ENCODE measurements at regions not wholly inside any gene's neighbourhood (a gene's known extent, or its start where the extent isn't known, plus 50 kb on each side); places are given as distances from the start of the nearest gene placed in this dataset.
"Not testable (repeated sequence)": the region's sequence is repeated elsewhere in the genome, so short reads cannot be mapped to it uniquely, and the experiment has no call there.

DNA sequence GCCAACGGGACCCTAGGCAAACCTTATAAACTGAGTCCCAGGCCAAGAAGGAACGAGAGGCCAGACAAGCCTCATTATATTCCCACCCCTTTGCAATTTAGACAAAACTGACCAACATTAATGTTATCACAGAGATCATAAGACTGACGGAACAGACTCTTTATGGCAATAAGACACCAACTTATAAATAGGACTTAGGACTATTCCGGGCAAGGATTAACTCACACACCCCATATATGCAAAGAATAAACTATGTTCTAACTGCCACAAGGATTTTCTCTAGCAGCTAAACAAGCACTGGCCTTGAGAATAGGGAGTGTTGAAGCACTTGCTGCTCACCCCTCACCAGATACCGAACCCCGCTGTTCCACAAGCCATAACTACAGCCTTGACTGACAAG, 91.1 kb upstream of the FCGR1A start:
- ATAC-seq (ENCODE audit: poor library complexity); DNase-seq; intact Hi-C loops (cut with DNase I): not testable (repeated sequence)

DNA sequence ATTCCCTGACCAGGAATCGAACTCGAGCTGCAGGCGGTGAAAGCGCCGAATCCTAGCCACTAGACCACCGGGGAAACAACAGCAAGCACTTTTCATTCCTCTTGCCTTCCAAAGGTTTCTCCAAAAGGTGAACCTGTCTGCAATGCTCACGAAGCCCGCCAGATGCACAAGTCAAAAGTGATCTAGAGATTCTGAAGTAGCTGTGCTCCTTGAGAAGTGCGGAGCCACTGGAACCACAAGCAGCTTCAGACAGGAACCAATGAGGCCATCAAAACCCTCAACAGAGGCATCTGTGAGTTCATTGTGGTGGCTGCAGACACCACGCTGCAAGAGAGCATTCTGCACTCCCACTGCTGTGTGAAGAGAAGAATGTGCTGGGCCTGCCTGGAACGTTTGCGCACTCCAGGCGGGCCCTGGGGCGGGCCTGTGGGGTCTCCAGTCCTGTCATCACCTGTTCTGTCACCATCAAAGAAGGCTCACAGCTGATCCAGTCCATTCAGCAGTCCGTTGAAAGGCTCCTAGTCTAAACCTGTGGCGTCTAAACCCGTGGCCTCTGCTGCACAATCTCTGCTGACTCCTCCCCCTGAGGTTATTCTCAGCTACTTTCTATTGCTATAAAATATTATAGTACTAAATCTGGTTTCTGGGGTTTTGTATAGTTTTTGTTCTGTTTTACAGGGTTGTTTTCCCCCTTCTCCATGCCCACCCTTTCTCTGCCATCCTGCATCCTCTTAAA, 89.5 kb upstream of the FCGR1A start:
- intact Hi-C loops (cut with DNase I); ATAC-seq (ENCODE audit: poor library complexity); DNase-seq: not testable (repeated sequence)

DNA sequence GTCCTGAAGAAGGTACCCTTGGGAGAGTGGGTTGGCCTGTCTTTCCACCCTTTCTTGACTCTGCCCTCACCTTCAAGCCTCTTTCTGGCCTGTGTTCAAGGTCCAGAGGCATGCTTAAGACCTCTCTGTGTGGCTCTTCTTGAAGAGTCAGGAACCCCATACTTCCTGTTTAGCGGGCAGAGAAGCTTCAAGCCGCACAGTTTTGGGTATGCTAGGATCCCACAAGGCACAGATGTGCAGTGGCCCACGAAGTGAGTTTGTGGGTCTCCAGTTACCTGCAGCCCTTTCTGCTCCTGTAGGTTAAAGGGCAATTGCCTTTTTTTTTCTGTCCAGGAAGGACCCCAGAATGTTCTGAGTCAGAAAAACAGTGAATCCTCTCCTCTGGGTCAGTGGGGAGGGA, 87.4 kb upstream of the FCGR1A start:
- ATAC-seq (ENCODE audit: poor library complexity); DNase-seq; intact Hi-C loops (cut with DNase I): not testable (repeated sequence)

DNA sequence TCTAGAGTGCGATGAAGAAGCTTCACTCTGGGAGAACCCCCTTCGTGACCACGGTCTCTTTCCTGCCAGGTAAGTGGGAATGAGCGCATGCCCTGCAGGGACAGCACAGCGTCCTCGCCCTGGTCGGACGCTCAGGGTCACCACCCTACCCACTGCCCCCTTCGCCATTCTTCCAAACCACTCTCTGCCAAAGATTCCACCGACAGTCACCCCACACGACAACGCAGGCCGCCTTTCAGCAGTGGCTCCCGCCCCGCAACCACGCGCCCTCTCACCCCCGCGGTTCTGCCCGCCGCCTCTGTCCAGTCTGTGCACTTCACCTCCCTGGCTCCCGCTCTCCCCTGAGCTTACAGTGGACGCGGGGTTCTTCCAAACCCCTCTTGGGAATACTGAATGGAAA, 82.3 kb upstream of the FCGR1A start:
- DNase-seq; intact Hi-C loops (cut with DNase I): not testable (repeated sequence)

DNA sequence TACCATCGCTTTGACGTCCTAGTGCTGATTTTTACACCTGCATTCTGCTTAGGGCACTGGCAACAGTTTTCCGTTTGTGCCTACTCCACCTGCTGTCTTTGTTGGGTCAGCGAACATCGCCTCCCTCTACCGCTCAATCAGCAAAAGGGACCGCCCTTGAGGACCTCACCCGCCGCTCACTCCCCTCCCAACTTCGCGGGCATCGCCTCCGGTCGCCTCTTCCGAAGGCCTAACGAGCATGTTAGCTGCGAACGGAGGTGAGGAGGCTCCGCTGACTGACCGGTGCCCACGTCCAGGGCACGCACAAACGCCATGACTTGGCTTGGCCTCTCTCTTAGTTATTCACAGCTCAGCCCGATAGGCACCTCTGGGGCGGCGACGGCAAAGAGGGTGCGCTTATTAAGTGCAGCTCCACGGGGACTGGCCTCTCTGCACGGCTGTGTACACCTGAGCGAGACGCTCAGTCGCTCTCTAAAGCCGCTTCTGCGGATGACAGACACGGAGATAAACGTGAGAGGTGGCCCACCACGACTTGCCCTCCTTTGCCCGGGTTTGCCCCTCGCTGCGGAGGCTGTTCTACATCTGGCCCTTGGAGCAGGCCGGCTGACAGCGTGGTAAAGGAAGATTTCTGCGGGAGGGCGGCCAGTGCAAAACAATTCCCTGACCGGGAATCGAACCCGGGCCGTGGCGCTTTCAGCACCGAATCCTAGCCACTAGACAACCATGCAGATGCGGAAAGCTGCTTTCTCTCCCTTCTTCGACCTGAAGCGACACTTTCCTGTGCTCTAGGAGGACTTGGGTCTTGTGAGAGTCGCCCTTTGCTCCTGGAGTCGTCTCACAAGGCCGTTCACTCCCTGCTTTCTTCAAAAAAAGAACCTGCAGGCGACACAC, 81.6 kb upstream of the FCGR1A start:
- ATAC-seq (ENCODE audit: poor library complexity): peak; percentile 22
- intact Hi-C loops (cut with DNase I); DNase-seq: not testable (repeated sequence)

More for the DNA sequence above, 82.3 kb upstream of the FCGR1A start:
- ATAC-seq (ENCODE audit: poor library complexity): not testable (repeated sequence)

GRCh38 chr1:149708192-149708853, 74.2 kb upstream of the FCGR1A start:
- ATAC-seq (ENCODE audit: poor library complexity) (peak; percentile 96), DNase-seq (peak; percentile 69)
- intact Hi-C loops (cut with DNase I): not testable (repeated sequence)

DNA sequence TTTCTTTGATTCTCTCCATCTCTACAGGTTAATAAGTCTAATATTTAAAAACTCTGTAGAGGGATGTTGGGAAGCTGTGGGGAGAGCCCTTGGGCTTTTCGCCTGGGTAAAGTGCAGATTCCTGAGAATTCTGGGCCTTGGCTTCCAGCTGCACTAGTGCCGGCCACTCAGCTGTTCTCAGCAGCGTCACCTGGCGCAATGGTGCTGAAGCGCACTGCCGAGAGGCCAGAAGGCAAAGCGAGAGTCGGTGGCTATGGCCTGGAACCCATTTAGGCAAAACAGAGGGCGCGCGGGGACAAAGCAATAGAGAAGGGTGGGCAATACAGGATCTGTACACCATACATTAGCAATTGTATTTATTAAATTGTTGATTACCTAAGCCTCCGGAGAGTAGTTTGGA, 70.8 kb upstream of the FCGR1A start:
- DNase-seq; intact Hi-C loops (cut with DNase I): not testable (repeated sequence)
- peak; percentile 86 for ATAC-seq (ENCODE audit: poor library complexity)

DNA sequence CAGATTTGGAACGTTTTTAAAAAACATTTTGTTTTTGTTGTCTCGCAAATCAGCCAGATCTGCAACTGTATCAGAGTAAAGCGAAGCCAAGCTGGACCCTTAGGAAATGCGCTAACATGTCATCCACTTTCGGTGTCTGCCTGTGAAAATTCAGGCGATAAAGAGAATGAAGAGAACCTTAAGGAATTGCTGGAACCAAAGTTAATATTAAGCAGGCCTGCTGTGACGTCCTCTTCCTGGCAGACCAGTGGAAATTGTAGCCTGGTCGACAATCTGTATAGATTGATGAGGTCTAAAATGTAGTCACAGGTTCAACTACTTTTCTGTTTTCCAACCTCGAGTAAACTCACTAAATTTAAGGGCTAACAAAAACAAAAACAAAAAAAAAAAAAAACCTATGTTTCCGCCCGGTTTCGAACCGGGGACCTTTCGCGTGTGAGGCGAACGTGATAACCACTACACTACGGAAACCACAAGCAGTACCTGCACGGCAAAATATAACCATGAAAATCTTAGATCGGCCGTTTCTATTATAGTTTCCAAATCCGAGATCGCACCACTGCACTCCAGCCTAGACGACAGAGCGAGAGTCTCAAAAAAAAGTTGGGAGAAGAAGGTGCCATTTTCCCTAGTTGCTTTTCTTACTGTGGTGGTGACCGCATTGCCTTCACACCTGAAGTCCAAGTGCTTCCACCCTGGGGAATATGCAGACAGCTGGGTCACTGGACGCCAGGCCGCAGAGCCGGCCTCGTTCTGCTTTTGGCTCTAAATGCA, 70.2 kb upstream of the FCGR1A start:
- intact Hi-C loops (cut with DNase I); DNase-seq: not testable (repeated sequence)
- peak; percentile 64 for ATAC-seq (ENCODE audit: poor library complexity)

DNA sequence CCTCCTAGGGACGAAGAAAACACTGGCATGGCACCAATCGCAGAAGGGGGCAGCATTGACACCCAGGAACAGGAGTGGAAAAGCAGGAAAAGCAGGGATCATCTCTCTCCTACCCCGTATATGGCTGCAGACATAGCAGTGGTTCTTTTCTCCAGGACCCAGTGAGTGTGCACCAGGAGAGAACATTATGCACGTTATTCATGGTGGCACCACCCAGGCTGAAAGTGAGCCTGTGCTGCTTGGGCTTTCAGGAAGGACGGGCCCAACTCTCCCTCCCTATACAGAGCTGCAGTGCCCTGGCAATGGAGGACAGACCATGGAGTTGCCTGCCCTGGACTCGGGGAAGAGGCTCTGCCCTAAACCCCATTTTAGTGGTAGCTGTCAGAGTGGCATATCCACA, 69.0 kb upstream of the FCGR1A start:
- intact Hi-C loops (cut with DNase I); ATAC-seq (ENCODE audit: poor library complexity); DNase-seq: not testable (repeated sequence)

- intact Hi-C loops (cut with DNase I); DNase-seq; ATAC-seq (ENCODE audit: poor library complexity): not testable (repeated sequence)
Observed at GRCh38 chr1:149713952-149714351, 68.5 kb upstream of the FCGR1A start.

DNA sequence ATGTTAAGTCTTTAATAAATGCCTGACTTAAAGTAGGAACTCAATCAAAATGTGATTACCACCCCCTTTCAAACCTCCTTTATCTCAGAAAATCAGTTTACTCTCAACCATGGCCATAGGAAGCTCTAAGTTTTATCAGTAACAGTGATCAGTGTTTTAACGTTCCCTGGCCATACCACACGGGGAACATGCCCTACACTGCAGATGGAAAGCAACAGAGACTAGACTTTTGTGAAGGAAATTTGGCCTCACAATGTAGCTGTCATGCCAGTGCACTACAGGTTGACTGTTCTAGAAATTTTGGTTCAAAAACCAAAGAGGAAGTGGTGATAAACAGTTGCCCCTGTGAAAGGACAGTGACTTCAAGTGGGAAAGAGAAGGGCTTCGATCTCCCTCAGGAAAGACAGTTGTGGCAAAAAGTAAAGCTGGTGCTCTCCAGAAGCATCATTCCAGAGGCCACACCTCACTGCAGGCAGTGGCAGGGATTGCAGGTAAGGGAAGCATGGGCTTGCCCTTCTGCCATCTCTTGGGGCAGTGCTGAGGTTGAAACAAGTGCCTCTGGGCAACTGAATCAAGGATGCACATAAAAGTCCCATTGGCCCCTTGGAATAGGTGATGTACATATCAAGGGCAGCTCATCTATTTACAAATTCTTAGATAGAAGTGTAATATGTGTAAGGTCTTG, 57.7 kb upstream of the FCGR1A start:
- ATAC-seq (ENCODE audit: poor library complexity); intact Hi-C loops (cut with DNase I); DNase-seq: not testable (repeated sequence)

DNA sequence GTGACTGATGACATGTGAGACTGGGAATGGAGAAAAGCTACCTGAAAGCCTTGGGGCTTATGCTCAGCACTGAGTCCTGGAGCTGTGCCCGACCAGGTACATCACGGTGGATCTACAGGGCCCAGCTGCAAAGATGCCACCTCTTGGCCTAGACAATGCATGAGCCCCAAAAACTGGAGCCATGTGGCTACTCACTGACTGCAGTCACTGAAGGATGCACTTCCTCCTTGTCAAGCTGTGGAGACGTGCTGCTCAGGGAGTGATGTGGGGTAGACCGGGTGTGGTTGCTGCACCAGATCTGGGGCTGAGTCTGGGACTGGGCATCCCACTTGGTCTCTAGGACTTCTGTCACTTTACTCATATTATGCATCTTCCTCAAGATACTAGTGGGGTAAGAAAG, 55.8 kb upstream of the FCGR1A start:
- DNase-seq; intact Hi-C loops (cut with DNase I); ATAC-seq (ENCODE audit: poor library complexity): not testable (repeated sequence)

GRCh38 chr1:149728598-149728997, 53.9 kb upstream of the FCGR1A start:
- intact Hi-C loops (cut with DNase I); ATAC-seq (ENCODE audit: poor library complexity); DNase-seq: not testable (repeated sequence)
